Keratinocyte (primary cell): ENCODE measurements at regions not wholly inside any gene's neighbourhood (a gene's known extent, or its start where the extent isn't known, plus 50 kb on each side); places are given as distances from the start of the nearest gene placed in this dataset.

Experiments
- DNase-seq: peaks from one replicate; pipeline ENCODE4 v3.0.0-alpha.2; 2011; ENCODE audit warnings: low read depth, missing footprints, low spot score
- FAIRE-seq: peaks from 2 replicates; lab custom pipeline; 2011; peaks lifted over from hg19 to GRCh38; lab: Jason Lieb, UNC
- H2AFZ ChIP-seq: 2 replicates; pipeline ENCODE4 v1.6.0; 2012; ENCODE audit warnings: low read length, control low read depth, inconsistent platforms; ENCODE audit not compliant: control insufficient read depth
- H3K27ac ChIP-seq: 2 replicates; pipeline ENCODE4 v1.5.1; 2011; ENCODE audit warnings: low read length; ENCODE audit not compliant: control insufficient read depth, insufficient read depth
- H3K27me3 ChIP-seq: 3 replicates; pipeline ENCODE4 v1.6.0; 2011; ENCODE audit warnings: low read length; ENCODE audit not compliant: control insufficient read depth, insufficient read depth; ENCODE audit errors: extremely low read depth
- H3K36me3 ChIP-seq, 2 experiments: 2 replicates in 1 of 2; 3 replicates in 1 of 2; pipeline ENCODE4 v1.5.1; 2011; ENCODE audit warnings: low read length in 2 of 2, mild to moderate bottlenecking in 1 of 2; ENCODE audit not compliant: control insufficient read depth in 2 of 2, insufficient read depth in 2 of 2; ENCODE audit errors: extremely low read depth in 1 of 2
- H3K4me1 ChIP-seq: 3 replicates; pipeline ENCODE4 v1.5.1; 2011; ENCODE audit warnings: low read length; ENCODE audit not compliant: control insufficient read depth, insufficient read depth; ENCODE audit errors: extremely low read depth
- H3K4me2 ChIP-seq: 3 replicates; pipeline ENCODE4 v1.6.0; 2011; ENCODE audit warnings: low read depth, low read length; ENCODE audit not compliant: control insufficient read depth, insufficient read depth; ENCODE audit errors: extremely low read depth
- H3K4me3 ChIP-seq, 3 experiments: fragments of 200-600 bp in 1 of 3; sonication (generic) in 1 of 3; 2 replicates in 2 of 3; 3 replicates in 1 of 3; pipeline ENCODE4 v1.5.1; 2011 to 2016; ENCODE audit warnings: low read length in 3 of 3, mild to moderate bottlenecking in 3 of 3, control low read depth in 2 of 3, inconsistent platforms in 1 of 3, low read depth in 1 of 3, mixed read lengths in 1 of 3, mixed run types in 1 of 3, moderate library complexity in 1 of 3; ENCODE audit not compliant: control insufficient read depth in 2 of 3, insufficient read depth in 2 of 3; ENCODE audit errors: extremely low read depth in 1 of 3
- H3K79me2 ChIP-seq: 2 replicates; pipeline ENCODE4 v1.6.0; 2012; ENCODE audit warnings: low read length; ENCODE audit not compliant: control insufficient read depth, insufficient read depth
- H3K9ac ChIP-seq: 3 replicates; pipeline ENCODE4 v1.6.0; 2011; ENCODE audit warnings: low read length; ENCODE audit not compliant: control insufficient read depth, insufficient read depth; ENCODE audit errors: extremely low read depth
- H3K9me1 ChIP-seq: 3 replicates; pipeline ENCODE4 v1.6.0; 2011; ENCODE audit warnings: low read length; ENCODE audit not compliant: control insufficient read depth, insufficient read depth; ENCODE audit errors: extremely low read depth
- H3K9me3 ChIP-seq: 2 replicates; pipeline ENCODE4 v1.5.1; 2012; ENCODE audit warnings: low read depth, low read length; ENCODE audit not compliant: control insufficient read depth
- H4K20me1 ChIP-seq: 3 replicates; pipeline ENCODE4 v1.6.0; 2011; ENCODE audit warnings: low read length; ENCODE audit not compliant: control insufficient read depth, insufficient read depth; ENCODE audit errors: extremely low read depth
- CTCF ChIP-seq, 3 experiments: IDR thresholded peaks in 1 of 3; conservative IDR thresholded peaks in 1 of 3; optimal IDR thresholded peaks in 1 of 3; 2 replicates in 2 of 3; 3 replicates in 1 of 3; pipeline versions ENCODE3 to v1.5.1; 2011; ENCODE audit warnings: low read length in 3 of 3, mild to moderate bottlenecking in 3 of 3, moderate library complexity in 2 of 3, control low read depth in 1 of 3, inconsistent platforms in 1 of 3; ENCODE audit not compliant: insufficient read depth in 2 of 3; ENCODE audit errors: extremely low read depth in 1 of 3
- EZH2 ChIP-seq: IDR thresholded peaks from one replicate; pipeline ENCODE4 v1.6.1; 2012; ENCODE audit warnings: inconsistent platforms, mild to moderate bottlenecking, low read length, moderate library complexity
- dilution Hi-C: fragments of 300-500 bp; cut with MboI; formaldehyde crosslinking; loops from one replicate; pipeline ENCODE4 v1.7.0; 2020; ENCODE audit warnings: low sequenced_read_pairs; ENCODE audit not compliant: extremely low pct_ligation_motif_present

- no peaks in the 10 kb centered on the region for H3K4me1 ChIP-seq
- H2AFZ ChIP-seq: no peak overlapping the region
- H3K79me2 ChIP-seq: no peaks in the 10 kb centered on the region
- no peak overlapping the region for H3K4me2 ChIP-seq
- dilution Hi-C loops: no loop called here
- no peak overlapping the region for H3K9ac ChIP-seq
- H3K27me3 ChIP-seq: no peaks in the 10 kb centered on the region
- H3K36me3 ChIP-seq: no peaks in the 10 kb centered on the region
- DNase-seq (no peak), FAIRE-seq (no peak)
- no peak overlapping the region for H3K4me3 ChIP-seq
- H3K9me3 ChIP-seq: no peaks in the 10 kb centered on the region
- H4K20me1 ChIP-seq: no peaks in the 10 kb centered on the region
- TF ChIP-seq EZH2: no peak
- no peak for TF ChIP-seq CTCF (optimal IDR thresholded peaks at IDR 0.05 in 1 of 3, IDR thresholded peaks at IDR 0.05 in 1 of 3, conservative IDR thresholded peaks at IDR 0.05 in 1 of 3; ENCODE audit: extremely low read depth in 1 of 3, insufficient read depth in 2 of 3, low read length in 3 of 3)
- H3K27ac ChIP-seq: no peak overlapping the region
- no peaks in the 10 kb centered on the region for H3K9me1 ChIP-seq
Measured at GRCh38 chrX:40323977-40324376, 226.2 kb upstream of the BCOR start.

- no peak overlapping the region for H2AFZ ChIP-seq
- no peaks in the 10 kb centered on the region for H3K4me1 ChIP-seq
- DNase-seq (no peak), FAIRE-seq (no peak)
- H3K9me3 ChIP-seq: peaks cover 6% of the 10 kb centered on the region
- no peak overlapping the region for H3K4me3 ChIP-seq
- no peaks in the 10 kb centered on the region for H3K79me2 ChIP-seq
- no peaks in the 10 kb centered on the region for H4K20me1 ChIP-seq
- H3K9me1 ChIP-seq: no peaks in the 10 kb centered on the region
- H3K27ac ChIP-seq: no peak overlapping the region
- H3K36me3 ChIP-seq: no peaks in the 10 kb centered on the region
- H3K27me3 ChIP-seq: no peaks in the 10 kb centered on the region
- dilution Hi-C loops: no loop called here
- H3K4me2 ChIP-seq: no peak overlapping the region
- H3K9ac ChIP-seq: no peak overlapping the region
- TF ChIP-seq CTCF (optimal IDR thresholded peaks at IDR 0.05 in 1 of 3, IDR thresholded peaks at IDR 0.05 in 1 of 3, conservative IDR thresholded peaks at IDR 0.05 in 1 of 3; ENCODE audit: extremely low read depth in 1 of 3, insufficient read depth in 2 of 3, low read length in 3 of 3) (no peak), EZH2 (no peak)
Measured at GRCh38 chrX:40320819-40321218, 223.1 kb upstream of the BCOR start.
